GM06990 (cell line): ENCODE measurements at regions not wholly inside any gene's neighbourhood (a gene's known extent, or its start where the extent isn't known, plus 50 kb on each side); places are given as distances from the start of the nearest gene placed in this dataset.

Experiments
- DNase-seq: peaks from one replicate; pipeline ENCODE4 v3.0.0-alpha.2; 2011; ENCODE audit not compliant: insufficient read length; ENCODE audit errors: extremely low read depth
- H3K27me3 ChIP-seq: replicated peaks from 2 replicates; pipeline ENCODE4 v1.6.0; 2011; ENCODE audit warnings: low read length; ENCODE audit not compliant: control insufficient read depth, insufficient read depth
- H3K36me3 ChIP-seq: 2 replicates; pipeline ENCODE4 v1.5.1; 2011; ENCODE audit warnings: low read length; ENCODE audit not compliant: control insufficient read depth, insufficient read depth
- H3K4me3 ChIP-seq: replicated peaks from 2 replicates; pipeline ENCODE4 v1.5.1; 2011; ENCODE audit warnings: low read depth, mild to moderate bottlenecking, control low read depth, low read length
- TF ChIP-seq, protein P1 (sequence below): IDR thresholded peaks from 2 replicates; pipeline ENCODE4 v1.5.1; 2011; ENCODE audit warnings: low read length, control low read depth, mild to moderate bottlenecking, inconsistent platforms; ENCODE audit not compliant: insufficient read depth, poor library complexity, severe bottlenecking

DNA sequence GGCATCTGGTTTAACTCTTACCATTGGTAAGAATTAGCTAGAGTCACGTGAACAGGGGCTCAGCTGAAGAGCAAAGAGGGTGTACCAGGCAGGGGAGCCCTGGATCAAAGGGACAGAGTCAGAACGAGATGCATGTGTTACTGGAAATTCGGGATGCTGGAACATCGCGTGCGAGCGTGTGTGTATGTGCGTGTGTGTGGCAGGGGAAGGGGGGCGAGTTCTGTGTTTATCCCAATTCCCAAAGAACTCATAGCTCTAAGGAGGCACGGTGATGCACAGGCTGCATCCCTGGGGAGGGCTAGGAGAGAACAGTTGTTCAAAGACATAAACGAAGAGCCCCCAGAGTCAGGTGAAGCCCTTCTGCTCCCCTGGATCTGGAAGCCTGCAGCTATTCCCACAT, 353.3 kb downstream of the GADD45G start:
- DNase-seq: no peak
- Histone ChIP-seq H3K36me3 (no peaks in the 10 kb centered on the region), H3K4me3 (no peak overlapping the region), H3K27me3 (no peaks in the 10 kb centered on the region)
- TF ChIP-seq, protein P1, sequence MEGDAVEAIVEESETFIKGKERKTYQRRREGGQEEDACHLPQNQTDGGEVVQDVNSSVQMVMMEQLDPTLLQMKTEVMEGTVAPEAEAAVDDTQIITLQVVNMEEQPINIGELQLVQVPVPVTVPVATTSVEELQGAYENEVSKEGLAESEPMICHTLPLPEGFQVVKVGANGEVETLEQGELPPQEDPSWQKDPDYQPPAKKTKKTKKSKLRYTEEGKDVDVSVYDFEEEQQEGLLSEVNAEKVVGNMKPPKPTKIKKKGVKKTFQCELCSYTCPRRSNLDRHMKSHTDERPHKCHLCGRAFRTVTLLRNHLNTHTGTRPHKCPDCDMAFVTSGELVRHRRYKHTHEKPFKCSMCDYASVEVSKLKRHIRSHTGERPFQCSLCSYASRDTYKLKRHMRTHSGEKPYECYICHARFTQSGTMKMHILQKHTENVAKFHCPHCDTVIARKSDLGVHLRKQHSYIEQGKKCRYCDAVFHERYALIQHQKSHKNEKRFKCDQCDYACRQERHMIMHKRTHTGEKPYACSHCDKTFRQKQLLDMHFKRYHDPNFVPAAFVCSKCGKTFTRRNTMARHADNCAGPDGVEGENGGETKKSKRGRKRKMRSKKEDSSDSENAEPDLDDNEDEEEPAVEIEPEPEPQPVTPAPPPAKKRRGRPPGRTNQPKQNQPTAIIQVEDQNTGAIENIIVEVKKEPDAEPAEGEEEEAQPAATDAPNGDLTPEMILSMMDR: no peak

DNA sequence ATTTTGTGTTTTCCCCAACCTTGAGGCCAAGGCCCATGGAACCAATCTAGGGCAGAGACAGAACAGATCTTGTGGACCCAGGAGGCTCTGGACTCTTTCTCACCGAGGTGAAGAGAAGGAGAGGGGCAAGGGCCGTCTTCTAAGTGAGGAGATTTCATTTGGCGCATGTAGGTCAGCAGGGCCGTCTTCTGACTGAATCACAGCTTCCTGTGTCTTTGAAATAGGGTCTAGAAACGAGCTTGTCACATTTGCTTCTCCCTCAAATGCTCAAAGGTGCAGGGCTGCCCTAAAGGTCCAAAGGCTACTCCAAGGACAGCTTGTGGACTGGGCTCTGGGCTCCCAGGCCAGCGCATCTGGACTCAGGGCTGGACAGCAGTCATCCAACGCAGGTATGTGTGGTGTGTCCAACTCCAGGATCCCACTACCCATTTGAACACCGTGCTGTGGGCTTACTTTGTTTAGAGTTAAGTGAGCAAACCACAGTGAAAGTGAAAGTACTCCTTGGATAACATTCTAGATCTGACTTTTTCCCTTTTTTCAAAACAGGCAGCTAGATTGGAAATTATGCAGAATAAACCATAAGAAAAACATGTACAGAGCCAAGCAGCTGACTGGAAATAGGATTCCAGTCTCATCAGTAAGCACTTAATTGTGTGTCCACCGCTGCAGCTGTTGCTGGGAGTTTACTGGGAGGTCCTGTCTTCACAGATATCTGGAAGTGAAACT, 357.0 kb downstream of the GADD45G start:
- Histone ChIP-seq H3K27me3 (no peaks in the 10 kb centered on the region), H3K4me3 (no peak overlapping the region), H3K36me3 (no peaks in the 10 kb centered on the region)
- TF ChIP-seq, protein P1: no peak
- DNase-seq: no peak

DNA sequence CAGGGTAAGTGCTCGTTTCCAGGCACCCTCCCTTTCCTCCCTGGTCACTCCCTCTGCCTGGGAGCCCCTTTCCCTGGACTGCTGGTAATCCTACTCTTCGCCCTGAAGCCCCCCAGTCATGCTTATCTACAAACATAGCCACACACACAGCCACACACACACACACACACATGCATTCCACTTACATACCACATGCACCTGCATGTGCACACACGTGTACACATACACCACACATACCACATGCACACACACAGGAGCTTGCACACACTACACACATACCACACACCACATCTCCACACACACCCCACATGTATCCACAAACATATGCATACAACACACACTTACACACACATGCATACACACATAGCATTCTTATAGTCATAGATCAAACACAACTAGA, 358.5 kb downstream of the GADD45G start:
- Histone ChIP-seq H3K36me3 (no peaks in the 10 kb centered on the region), H3K4me3 (no peak overlapping the region), H3K27me3 (no peaks in the 10 kb centered on the region)
- DNase-seq: no peak
- TF ChIP-seq, protein P1: no peak

DNA sequence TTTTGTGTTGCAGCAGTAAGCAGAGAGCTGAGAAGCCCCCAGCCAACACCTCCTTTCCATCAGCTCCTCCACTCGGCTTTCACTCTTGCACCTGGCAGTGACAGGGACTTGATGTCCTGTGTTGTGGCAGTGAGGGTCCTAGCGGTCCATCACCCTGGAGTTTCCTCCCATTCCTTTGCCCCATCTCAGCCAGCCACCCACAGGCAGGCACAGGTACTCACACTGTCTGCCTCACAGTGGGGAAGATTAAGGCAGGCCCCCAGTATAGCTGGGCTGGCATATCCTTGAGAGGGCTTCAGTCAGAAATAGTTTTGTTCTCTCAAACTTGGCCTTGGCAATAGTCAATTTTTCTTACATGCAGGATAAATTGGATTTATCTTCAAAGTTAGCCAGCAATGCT, 362.7 kb downstream of the GADD45G start:
- Histone ChIP-seq H3K36me3 (no peaks in the 10 kb centered on the region), H3K27me3 (no peaks in the 10 kb centered on the region; the same call in 1 of the 2 replicates), H3K4me3 (no peak overlapping the region)
- no peak for DNase-seq
- TF ChIP-seq, protein P1: no peak

DNA sequence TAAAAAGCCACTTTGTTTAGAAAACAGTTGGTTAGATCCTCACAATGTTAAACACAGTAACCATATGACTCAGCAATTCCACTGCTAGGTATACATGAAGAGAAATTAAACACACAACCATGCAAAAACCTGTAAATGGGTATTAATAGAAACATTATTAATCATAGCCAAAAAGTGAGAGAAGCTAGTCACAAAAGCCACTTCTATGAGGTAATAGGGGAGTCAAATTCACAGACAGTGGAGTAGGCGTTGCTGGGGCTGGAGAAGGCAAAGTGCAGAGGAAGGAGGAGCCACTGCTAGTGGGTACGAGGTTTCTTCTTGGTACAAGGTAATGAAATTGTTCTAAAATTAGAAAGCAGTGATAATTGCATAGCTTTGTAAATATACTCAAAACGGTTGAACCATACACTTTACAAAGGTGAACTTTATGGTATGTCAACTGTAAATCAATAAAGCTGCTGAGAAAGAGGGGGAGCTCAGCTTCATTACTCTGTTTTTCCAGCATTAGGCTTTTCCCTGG, 364.4 kb downstream of the GADD45G start:
- TF ChIP-seq, protein P1: no peak
- Histone ChIP-seq H3K36me3 (no peaks in the 10 kb centered on the region), H3K4me3 (no peak overlapping the region), H3K27me3 (no peaks in the 10 kb centered on the region; the same call in 1 of the 2 replicates)
- no peak for DNase-seq
